ENCODE measurements at regions not wholly inside any gene's neighbourhood (a gene's known extent, or its start where the extent isn't known, plus 50 kb on each side); places are given as distances from the start of the nearest gene placed in this dataset.
"Not testable (repeated sequence)": the region's sequence is repeated elsewhere in the genome, so short reads cannot be mapped to it uniquely, and the experiment has no call there.

DNA sequence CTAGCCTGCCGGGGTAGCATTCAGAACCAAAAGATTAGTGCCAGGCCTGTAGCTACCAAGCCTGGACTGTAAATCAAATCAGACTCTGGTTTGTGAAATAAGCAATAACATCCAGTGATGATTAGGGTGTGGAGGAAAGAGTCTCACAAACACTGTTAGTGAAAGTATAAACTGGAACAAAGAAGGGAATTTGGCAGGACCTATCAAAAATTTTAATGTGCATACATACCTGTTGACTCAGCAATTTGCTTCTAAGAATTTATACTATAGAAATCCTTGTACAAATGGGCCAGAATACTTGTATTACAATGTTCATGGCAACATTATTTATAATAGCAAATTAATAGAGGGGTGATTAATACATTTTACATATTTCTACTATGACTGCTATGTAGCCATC is 109.8 kb upstream of the WARS2 start:
- Histone ChIP-seq H3K36me3 (ENCODE audit: control insufficient read depth in 4 of 4, insufficient read depth in 4 of 4, low read length in 3 of 4) (no peaks in the 10 kb centered on the region), H3K4me3 (ENCODE audit: control insufficient read depth in 1 of 7, extremely low read depth in 1 of 7, insufficient read depth in 4 of 7, low read depth in 2 of 7, low read length in 6 of 7) (no peak overlapping the region), H3K27ac (ENCODE audit: insufficient read depth in 1 of 2, low read depth in 1 of 2, low read length in 2 of 2, poor library complexity in 1 of 2, severe bottlenecking in 2 of 2) (no peak overlapping the region), H3K9me3 (ENCODE audit: control extremely low read depth in 1 of 5, control insufficient read depth in 4 of 5, insufficient read depth in 2 of 5, low read depth in 1 of 5, low read length in 4 of 5) (no peaks in the 10 kb centered on the region), H3K27me3 (replicated peaks in 2 of 5; ENCODE audit: control insufficient read depth in 4 of 5, insufficient read depth in 5 of 5, low read length in 4 of 5) (no peaks in the 10 kb centered on the region), H3K4me1 (ENCODE audit: control extremely low read depth in 1 of 4, control insufficient read depth in 4 of 4, insufficient read depth in 4 of 4, low read length in 3 of 4) (no peaks in the 10 kb centered on the region)
- POLR2A ChIA-PET, result no interaction called here
- WGBS (ENCODE audit: insufficient coverage), result 71% methylated on average over 1 of the region's 1 CpG
- DNase-seq, result no peak
- CTCF ChIA-PET, result no interaction called here

DNA sequence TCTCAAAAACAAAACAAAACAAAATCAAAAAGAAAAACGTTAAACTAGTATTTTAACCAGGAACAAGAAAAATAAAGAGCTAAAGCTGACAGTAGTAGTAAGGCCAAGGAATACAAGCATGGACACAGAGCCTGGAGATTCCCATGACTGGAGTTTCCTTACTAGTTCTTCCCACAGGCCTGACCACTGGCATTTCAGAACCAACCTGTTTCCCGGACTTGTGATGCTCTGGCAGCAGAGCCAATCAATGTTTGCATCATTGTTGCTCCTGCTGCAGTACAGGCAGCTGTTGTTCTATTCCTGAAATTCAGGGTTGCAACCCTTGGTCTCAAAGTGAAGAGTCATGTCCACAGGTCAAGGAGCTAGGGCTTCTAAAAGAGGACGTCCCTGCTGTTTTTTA is 111.3 kb upstream of the WARS2 start:
- Histone ChIP-seq H3K4me1 (ENCODE audit: control extremely low read depth in 1 of 4, control insufficient read depth in 4 of 4, insufficient read depth in 4 of 4, low read length in 3 of 4) (no peaks in the 10 kb centered on the region), H3K4me3 (ENCODE audit: control insufficient read depth in 1 of 7, extremely low read depth in 1 of 7, insufficient read depth in 4 of 7, low read depth in 2 of 7, low read length in 6 of 7) (no peak overlapping the region), H3K27me3 (replicated peaks in 2 of 5; ENCODE audit: control insufficient read depth in 4 of 5, insufficient read depth in 5 of 5, low read length in 4 of 5) (no peaks in the 10 kb centered on the region), H3K36me3 (ENCODE audit: control insufficient read depth in 4 of 4, insufficient read depth in 4 of 4, low read length in 3 of 4) (no peaks in the 10 kb centered on the region), H3K27ac (ENCODE audit: insufficient read depth in 1 of 2, low read depth in 1 of 2, low read length in 2 of 2, poor library complexity in 1 of 2, severe bottlenecking in 2 of 2) (no peak overlapping the region), H3K9me3 (ENCODE audit: control extremely low read depth in 1 of 5, control insufficient read depth in 4 of 5, insufficient read depth in 2 of 5, low read depth in 1 of 5, low read length in 4 of 5) (no peaks in the 10 kb centered on the region)
- CTCF ChIA-PET, result no interaction called here
- no peak for DNase-seq
- 90% methylated on average over 3 of the region's 3 CpGs for WGBS (ENCODE audit: insufficient coverage)
- POLR2A ChIA-PET, result no interaction called here

DNA sequence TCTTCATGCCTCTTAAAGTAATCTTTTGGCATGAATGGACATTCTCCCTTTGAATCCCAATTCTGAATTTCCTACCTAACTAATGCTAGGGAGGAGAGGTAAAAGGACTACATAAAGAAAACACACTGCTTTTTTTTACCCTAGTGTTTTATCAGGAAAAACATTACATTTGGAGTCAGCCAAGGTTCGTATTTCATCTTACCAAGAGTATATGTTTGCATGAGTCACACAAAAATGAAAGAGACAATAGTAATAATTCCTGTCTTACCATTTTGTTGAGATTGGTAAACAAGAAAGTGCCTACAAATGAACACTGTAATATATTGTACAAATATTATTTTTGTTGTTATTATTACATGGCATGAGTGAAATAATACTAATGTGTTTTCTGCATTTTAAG is 112.9 kb upstream of the WARS2 start:
- Histone ChIP-seq H3K4me3 (ENCODE audit: control insufficient read depth in 1 of 7, extremely low read depth in 1 of 7, insufficient read depth in 4 of 7, low read depth in 2 of 7, low read length in 6 of 7) (no peak overlapping the region), H3K4me1 (ENCODE audit: control extremely low read depth in 1 of 4, control insufficient read depth in 4 of 4, insufficient read depth in 4 of 4, low read length in 3 of 4) (no peaks in the 10 kb centered on the region), H3K27ac (ENCODE audit: insufficient read depth in 1 of 2, low read depth in 1 of 2, low read length in 2 of 2, poor library complexity in 1 of 2, severe bottlenecking in 2 of 2) (no peak overlapping the region), H3K36me3 (ENCODE audit: control insufficient read depth in 4 of 4, insufficient read depth in 4 of 4, low read length in 3 of 4) (no peaks in the 10 kb centered on the region), H3K27me3 (replicated peaks in 2 of 5; ENCODE audit: control insufficient read depth in 4 of 5, insufficient read depth in 5 of 5, low read length in 4 of 5) (no peaks in the 10 kb centered on the region), H3K9me3 (ENCODE audit: control extremely low read depth in 1 of 5, control insufficient read depth in 4 of 5, insufficient read depth in 2 of 5, low read depth in 1 of 5, low read length in 4 of 5) (peaks cover 0 to 2% (median 0%) of the 10 kb centered on the region in 5 experiments)
- ChIA-PET CTCF (no interaction called here), POLR2A (no interaction called here)
- no CpG with 5 or more reads among the region's 1 CpG for WGBS (ENCODE audit: insufficient coverage)
- DNase-seq, result no peak

DNA sequence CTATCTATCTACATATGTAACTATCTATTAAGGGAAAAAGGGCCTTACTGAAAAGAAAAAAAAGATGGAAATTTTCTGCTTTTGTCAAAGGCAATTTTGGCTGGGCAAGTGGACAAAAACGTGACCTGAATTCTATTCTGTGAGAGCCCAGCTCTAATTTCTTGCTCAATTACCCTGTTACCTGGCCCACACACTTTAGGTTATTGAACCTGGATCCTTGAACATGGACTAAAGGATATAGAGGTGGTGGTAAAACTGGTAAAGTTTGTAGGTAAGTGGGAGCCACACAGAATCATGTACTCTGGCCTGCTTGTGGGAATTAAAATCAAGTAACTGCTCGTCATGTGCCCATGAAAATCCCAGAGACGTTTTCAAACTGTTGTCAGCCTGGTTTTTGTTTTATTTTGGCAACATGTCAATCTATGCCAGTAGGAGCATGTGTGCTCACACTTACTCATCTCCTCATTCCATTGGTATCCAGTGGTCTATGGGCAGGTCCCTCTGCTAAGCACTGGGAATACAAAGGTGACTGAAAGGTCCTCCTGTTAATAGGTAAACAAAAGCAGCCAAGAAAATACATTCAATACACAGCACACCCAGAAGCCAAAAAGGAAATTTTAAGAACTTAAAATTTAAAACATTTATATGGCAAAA is 113.7 kb upstream of the WARS2 start:
- no peak overlapping the region for H3K27ac ChIP-seq (ENCODE audit: insufficient read depth in 1 of 2, low read depth in 1 of 2, low read length in 2 of 2, poor library complexity in 1 of 2, severe bottlenecking in 2 of 2)
- H3K36me3 ChIP-seq (ENCODE audit: control insufficient read depth in 4 of 4, insufficient read depth in 4 of 4, low read length in 3 of 4), result no peaks in the 10 kb centered on the region
- no peaks in the 10 kb centered on the region for H3K27me3 ChIP-seq (replicated peaks in 2 of 5; ENCODE audit: control insufficient read depth in 4 of 5, insufficient read depth in 5 of 5, low read length in 4 of 5)
- 100% methylated on average over 3 of the region's 3 CpGs for WGBS (ENCODE audit: insufficient coverage)
- ChIA-PET CTCF (no interaction called here), POLR2A (no interaction called here)
- peaks cover 0 to 2% (median 0%) of the 10 kb centered on the region in 5 experiments for H3K9me3 ChIP-seq (ENCODE audit: control extremely low read depth in 1 of 5, control insufficient read depth in 4 of 5, insufficient read depth in 2 of 5, low read depth in 1 of 5, low read length in 4 of 5)
- H3K4me3 ChIP-seq (ENCODE audit: control insufficient read depth in 1 of 7, extremely low read depth in 1 of 7, insufficient read depth in 4 of 7, low read depth in 2 of 7, low read length in 6 of 7), result no peak overlapping the region
- no peaks in the 10 kb centered on the region for H3K4me1 ChIP-seq (ENCODE audit: control extremely low read depth in 1 of 4, control insufficient read depth in 4 of 4, insufficient read depth in 4 of 4, low read length in 3 of 4)
- no peak for DNase-seq

DNA sequence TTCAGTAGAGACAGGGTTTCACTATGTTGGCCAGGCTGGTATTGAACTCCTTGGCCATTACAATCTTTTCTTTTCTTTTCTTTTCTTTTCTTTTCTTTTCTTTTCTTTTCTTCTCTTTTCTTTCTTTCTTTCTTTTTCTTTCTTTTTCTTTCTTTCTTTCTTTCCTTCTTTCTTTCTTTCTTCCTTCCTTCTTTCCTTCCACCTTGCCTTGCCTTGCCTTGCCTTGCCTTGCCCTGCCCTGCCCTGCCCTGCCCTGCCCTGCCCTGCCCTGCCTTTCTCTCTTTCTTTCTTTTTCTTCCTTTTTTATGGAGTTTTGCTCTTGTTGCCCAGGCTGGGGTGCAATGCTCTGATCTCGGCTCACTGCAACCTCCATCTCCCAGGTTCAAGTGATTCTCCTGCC is 112.5 kb upstream of the HAO2 start:
- H3K4me3 ChIP-seq (ENCODE audit: control insufficient read depth in 1 of 7, extremely low read depth in 1 of 7, insufficient read depth in 4 of 7, low read depth in 2 of 7, low read length in 6 of 7); H3K36me3 ChIP-seq (ENCODE audit: control insufficient read depth in 4 of 4, insufficient read depth in 4 of 4, low read length in 3 of 4); POLR2A ChIA-PET; H3K4me1 ChIP-seq (ENCODE audit: control extremely low read depth in 1 of 4, control insufficient read depth in 4 of 4, insufficient read depth in 4 of 4, low read length in 3 of 4); H3K27me3 ChIP-seq (replicated peaks in 2 of 5; ENCODE audit: control insufficient read depth in 4 of 5, insufficient read depth in 5 of 5, low read length in 4 of 5); CTCF ChIA-PET; H3K27ac ChIP-seq (ENCODE audit: insufficient read depth in 1 of 2, low read depth in 1 of 2, low read length in 2 of 2, poor library complexity in 1 of 2, severe bottlenecking in 2 of 2); H3K9me3 ChIP-seq (ENCODE audit: control extremely low read depth in 1 of 5, control insufficient read depth in 4 of 5, insufficient read depth in 2 of 5, low read depth in 1 of 5, low read length in 4 of 5); DNase-seq: not testable (repeated sequence)
- no CpG with 5 or more reads among the region's 1 CpG for WGBS (ENCODE audit: insufficient coverage)

DNA sequence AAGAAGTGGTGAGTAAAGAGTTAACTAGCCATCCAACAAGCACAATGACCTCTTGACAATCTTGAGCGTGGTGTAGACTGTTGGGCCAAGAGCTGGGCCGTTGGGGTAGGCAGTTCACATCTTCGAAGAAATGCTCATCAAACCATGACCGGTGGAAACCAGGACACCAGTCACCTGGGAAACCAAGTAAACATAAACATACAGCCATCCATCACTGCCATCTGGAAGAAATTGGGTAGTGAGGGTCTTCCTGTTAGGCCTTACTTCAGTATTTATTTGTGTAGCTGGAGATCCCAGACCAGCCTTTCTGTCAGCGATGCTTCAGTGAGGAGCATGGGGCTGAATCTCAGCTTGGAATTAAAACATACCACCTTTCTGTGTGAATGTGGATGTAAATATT is 108.1 kb upstream of the HAO2 start:
- Histone ChIP-seq H3K27ac (ENCODE audit: insufficient read depth in 1 of 2, low read depth in 1 of 2, low read length in 2 of 2, poor library complexity in 1 of 2, severe bottlenecking in 2 of 2) (no peak overlapping the region), H3K36me3 (ENCODE audit: control insufficient read depth in 4 of 4, insufficient read depth in 4 of 4, low read length in 3 of 4) (no peaks in the 10 kb centered on the region), H3K4me1 (ENCODE audit: control extremely low read depth in 1 of 4, control insufficient read depth in 4 of 4, insufficient read depth in 4 of 4, low read length in 3 of 4) (no peaks in the 10 kb centered on the region), H3K4me3 (ENCODE audit: control insufficient read depth in 1 of 7, extremely low read depth in 1 of 7, insufficient read depth in 4 of 7, low read depth in 2 of 7, low read length in 6 of 7) (no peak overlapping the region), H3K9me3 (ENCODE audit: control extremely low read depth in 1 of 5, control insufficient read depth in 4 of 5, insufficient read depth in 2 of 5, low read depth in 1 of 5, low read length in 4 of 5) (peaks cover 0 to 2% (median 0%) of the 10 kb centered on the region in 5 experiments), H3K27me3 (replicated peaks in 2 of 5; ENCODE audit: control insufficient read depth in 4 of 5, insufficient read depth in 5 of 5, low read length in 4 of 5) (no peaks in the 10 kb centered on the region)
- no CpG with 5 or more reads among the region's 5 CpGs for WGBS (ENCODE audit: insufficient coverage)
- CTCF ChIA-PET, result no interaction called here
- POLR2A ChIA-PET, result no interaction called here
- peak in 1 of 3 donors; percentile 4 for DNase-seq

GRCh38 chr1:119266386-119266785 is 102.2 kb upstream of the HAO2 start:
- Histone ChIP-seq H3K4me3 (ENCODE audit: control insufficient read depth in 1 of 7, extremely low read depth in 1 of 7, insufficient read depth in 4 of 7, low read depth in 2 of 7, low read length in 6 of 7) (no peak overlapping the region), H3K27ac (ENCODE audit: insufficient read depth in 1 of 2, low read depth in 1 of 2, low read length in 2 of 2, poor library complexity in 1 of 2, severe bottlenecking in 2 of 2) (no peak overlapping the region), H3K27me3 (replicated peaks in 2 of 5; ENCODE audit: control insufficient read depth in 4 of 5, insufficient read depth in 5 of 5, low read length in 4 of 5) (no peaks in the 10 kb centered on the region), H3K4me1 (ENCODE audit: control extremely low read depth in 1 of 4, control insufficient read depth in 4 of 4, insufficient read depth in 4 of 4, low read length in 3 of 4) (no peaks in the 10 kb centered on the region), H3K36me3 (ENCODE audit: control insufficient read depth in 4 of 4, insufficient read depth in 4 of 4, low read length in 3 of 4) (no peaks in the 10 kb centered on the region), H3K9me3 (ENCODE audit: control extremely low read depth in 1 of 5, control insufficient read depth in 4 of 5, insufficient read depth in 2 of 5, low read depth in 1 of 5, low read length in 4 of 5) (peaks cover 0 to 4% (median 0%) of the 10 kb centered on the region in 5 experiments)
- ChIA-PET CTCF (interaction anchor here (2.8 kb wide), 1 partner anchor 9 kb away, joined by 18 read pairs; no protein-coding TSS in a partner anchor), POLR2A (no interaction called here)
- WGBS (ENCODE audit: insufficient coverage), result no CpG with 5 or more reads among the region's 1 CpG
- DNase-seq, result no peak
